Hepatocyte (in vitro differentiated cells): ENCODE measurements at regions not wholly inside any gene's neighbourhood (a gene's known extent, or its start where the extent isn't known, plus 50 kb on each side); places are given as distances from the start of the nearest gene placed in this dataset.

Experiments used
- CTCF ChIP-seq: fragments of 200-600 bp; sonication (generic); IDR thresholded peaks from 2 replicates; pipeline ENCODE4 v1.5.1; 2016; ENCODE audit warnings: antibody characterized with exemption, mild to moderate bottlenecking; ENCODE audit not compliant: poor library complexity
- EZH2phosphoT487 ChIP-seq: fragments of 200-600 bp; sonication (generic); IDR thresholded peaks from one replicate; pipeline ENCODE4 v1.6.1; 2018; ENCODE audit warnings: antibody characterized with exemption, mild to moderate bottlenecking, low read depth, moderate library complexity; ENCODE audit not compliant: unreplicated experiment, severe bottlenecking

GRCh38 chr18:58806826-58807714 lies 57.6 kb upstream of the ZNF532 start:
- TF ChIP-seq CTCF (no peak), EZH2phosphoT487 (no peak)
